GM12878 (cell line): ENCODE measurements at regions not wholly inside any gene's neighbourhood (a gene's known extent, or its start where the extent isn't known, plus 50 kb on each side); places are given as distances from the start of the nearest gene placed in this dataset.

Source experiments
- ATAC-seq: fragments of 200-7000 bp; cut with Tn5 transposase; 3 replicates; pipeline ENCODE4 v1.9.1; 2020; ENCODE audit warnings: mild to moderate bottlenecking, moderate library complexity
- BruUV-seq: library from RNA; stranded (reverse); fragments of 400-500 nt; replicated peaks from 2 replicates; lab custom pipeline; 2021; lab: Mats Ljungman, UMichigan
- CTCF ChIA-PET: fragments of 300-600 bp; sonication (Branson Sonifier 250); formaldehyde crosslinking; extraction: SDS; loops from one replicate; lab custom pipeline; 2021; ENCODE audit warnings: inconsistent platforms; lab: Yijun Ruan, JAX
- POLR2A ChIA-PET: fragments of 350-600 bp; formaldehyde crosslinking; extraction: SDS; loops from one replicate; lab custom pipeline; 2021; ENCODE audit warnings: inconsistent platforms; lab: Charles Lee
- RAD21 ChIA-PET: fragments of 300-600 bp; sonication (Branson Sonifier 250); formaldehyde crosslinking; loops from one replicate; lab custom pipeline; 2023; ENCODE audit warnings: antibody characterized with exemption; ENCODE audit not compliant: unreplicated experiment; lab: Charles Lee
- SMC1A ChIA-PET: fragments of 300-600 bp; sonication (Branson Sonifier 250); formaldehyde crosslinking; loops from one replicate; lab custom pipeline; 2023; ENCODE audit not compliant: unreplicated experiment, uncharacterized antibody; lab: Charles Lee
- DNase-seq: peaks from one replicate; pipeline ENCODE4 v3.0.0-alpha.2; 2011; ENCODE audit warnings: low read depth, low spot score
- FAIRE-seq: peaks from 3 replicates; lab custom pipeline; 2011; peaks lifted over from hg19 to GRCh38; lab: Jason Lieb, UNC
- H2AFZ ChIP-seq: 2 replicates; pipeline ENCODE4 v1.6.0; 2011; ENCODE audit warnings: low read depth, low read length, control low read depth; ENCODE audit not compliant: control insufficient read depth
- H3K27ac ChIP-seq: 2 replicates; pipeline ENCODE4 v1.5.1; 2011; ENCODE audit warnings: control low read depth; ENCODE audit not compliant: control insufficient read depth, insufficient read depth
- H3K27me3 ChIP-seq, 2 experiments: replicated peaks in 1 of 2; 2 replicates each; pipeline versions ENCODE4 v1.6.0 to v1.6.1; 2011; ENCODE audit warnings: low read length in 1 of 2; ENCODE audit not compliant: control insufficient read depth in 2 of 2, insufficient read depth in 2 of 2
- H3K36me3 ChIP-seq, 2 experiments: 2 replicates each; pipeline ENCODE4 v1.5.1; 2011; ENCODE audit warnings: low read length in 1 of 2; ENCODE audit not compliant: control insufficient read depth in 2 of 2, insufficient read depth in 2 of 2
- H3K4me1 ChIP-seq: 2 replicates; pipeline ENCODE4 v1.6.1; 2011; ENCODE audit warnings: mild to moderate bottlenecking, low read length, moderate library complexity, mixed read lengths; ENCODE audit not compliant: control insufficient read depth, insufficient read depth
- H3K4me2 ChIP-seq: 2 replicates; pipeline ENCODE4 v1.6.0; 2011; ENCODE audit warnings: control low read depth; ENCODE audit not compliant: control insufficient read depth, insufficient read depth
- H3K4me3 ChIP-seq: fragments of 200-600 bp; sonication (generic); 2 replicates; pipeline ENCODE4 v1.5.1; 2016
- H3K79me2 ChIP-seq: 2 replicates; pipeline ENCODE4 v1.6.0; 2011; ENCODE audit warnings: low read length; ENCODE audit not compliant: control insufficient read depth, insufficient read depth
- H3K9ac ChIP-seq: 2 replicates; pipeline ENCODE4 v1.8.0; 2011; ENCODE audit warnings: low read length, control low read depth, mixed read lengths; ENCODE audit not compliant: control insufficient read depth, insufficient read depth
- H3K9me3 ChIP-seq: replicated peaks from 3 replicates; pipeline ENCODE4 v1.5.1; 2011; ENCODE audit warnings: mild to moderate bottlenecking, low read length; ENCODE audit not compliant: control insufficient read depth, insufficient read depth
- H4K20me1 ChIP-seq: 2 replicates; pipeline ENCODE4 v1.6.0; 2011; ENCODE audit not compliant: control insufficient read depth, insufficient read depth
- BHLHE40 ChIP-seq, 2 experiments: fragments of 450-650 bp in 1 of 2; IDR thresholded peaks; 2 replicates each; pipeline ENCODE4 v1.6.1; 2011 to 2017; ENCODE audit warnings: low read depth in 2 of 2, borderline replicate concordance in 1 of 2, improper control_type of control experiment in 1 of 2, low read length in 1 of 2, mild to moderate bottlenecking in 1 of 2
- CREM ChIP-seq: IDR thresholded peaks from 2 replicates; pipeline ENCODE4 v1.6.1; 2014; ENCODE audit warnings: antibody characterized with exemption, low read depth
- EED ChIP-seq: sonication (generic); IDR thresholded peaks from 2 replicates; pipeline ENCODE4 v1.6.1; 2016; ENCODE audit warnings: antibody characterized with exemption, low read depth
- GATAD2B ChIP-seq: fragments of 450-650 bp; conservative IDR thresholded peaks from 2 replicates; pipeline ENCODE4 v1.6.1; 2017; ENCODE audit warnings: low read depth, mild to moderate bottlenecking, moderate library complexity
- MXI1 ChIP-seq: fragments of 150-350 bp; IDR thresholded peaks from 2 replicates; pipeline ENCODE4 v1.6.1; 2011; ENCODE audit warnings: low read depth, mild to moderate bottlenecking, inconsistent platforms, low read length, improper control_type of control experiment
- NFYB ChIP-seq: IDR thresholded peaks from 2 replicates; pipeline ENCODE4 v1.6.1; 2011; ENCODE audit warnings: low read depth, mild to moderate bottlenecking, low read length, improper control_type of control experiment, moderate library complexity; ENCODE audit not compliant: insufficient read depth
- POU2F2 ChIP-seq: IDR thresholded peaks from 3 replicates; pipeline ENCODE4 v1.6.1; 2011; ENCODE audit warnings: low read depth, mild to moderate bottlenecking, low read length, borderline replicate concordance
- RFX5 ChIP-seq: IDR thresholded peaks from 2 replicates; pipeline ENCODE4 v1.6.1; 2011; ENCODE audit warnings: low read depth, low read length, improper control_type of control experiment
- ZZZ3 ChIP-seq: IDR thresholded peaks from 2 replicates; pipeline ENCODE4 v1.6.1; 2011; ENCODE audit warnings: low read depth; ENCODE audit not compliant: control insufficient read depth, insufficient read length
- WGBS: methylation state at CpG from one replicate; pipeline ENCODE4 v1.1.6; 2016; ENCODE audit warnings: low lambda C conversion rate; ENCODE audit not compliant: insufficient replicate concordance, insufficient coverage; ENCODE audit errors: missing lambda C conversion rate; 5-methylcytosine and 5-hydroxymethylcytosine counted together
- in situ Hi-C: fragments of 300-500 bp; cut with MboI; formaldehyde crosslinking; loops from 9 replicates; pipeline ENCODE4 v1.14.3; 2018; ENCODE audit warnings: mixed read lengths
- intact Hi-C: fragments of 100-400 bp; cut with micrococcal nuclease; formaldehyde crosslinking; loops from one replicate; pipeline ENCODE4 v1.14.2; 2022; ENCODE audit not compliant: unreplicated experiment
- TF ChIP-seq, protein P1 (sequence below): fragments of 450-650 bp; formaldehyde crosslinking; IDR thresholded peaks from 2 replicates; pipeline ENCODE4 v1.4.0; 2020; ENCODE audit warnings: mild to moderate bottlenecking, moderate library complexity
- TF ChIP-seq, protein P2 (sequence below): fragments of 450-650 bp; IDR thresholded peaks from 2 replicates; pipeline ENCODE4 v1.6.1; 2017; ENCODE audit warnings: antibody characterized with exemption, mild to moderate bottlenecking, moderate library complexity
- TF ChIP-seq, protein P3 (sequence below): IDR thresholded peaks from 2 replicates; pipeline ENCODE4 v1.6.1; 2011; ENCODE audit warnings: low read depth, low read length, improper control_type of control experiment, borderline replicate concordance

DNA sequence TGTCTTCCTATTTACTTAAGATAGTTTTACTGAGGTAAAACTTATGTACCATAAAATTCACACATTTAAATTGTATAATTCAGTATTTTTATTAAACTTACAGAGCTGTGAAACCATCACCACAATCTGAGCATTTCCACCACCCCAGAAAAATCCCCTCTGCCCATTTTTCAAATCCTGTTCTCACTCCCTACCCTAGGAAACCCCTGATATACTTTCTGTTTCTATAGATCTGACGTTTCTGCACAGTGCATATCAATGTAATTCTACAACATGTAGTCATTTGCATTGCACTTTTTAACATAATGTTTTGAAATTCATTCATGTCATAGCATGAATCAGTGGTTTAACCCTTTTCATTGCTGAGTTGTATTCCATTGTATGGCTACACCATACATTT lies 96.7 kb upstream of the OPRM1 start:
- WGBS = 0% methylated on average over 1 of the region's 1 CpG
- no peaks in the 10 kb centered on the region for H3K9me3 ChIP-seq
- no peak overlapping the region for H3K4me3 ChIP-seq
- no peak for DNase-seq
- no peak overlapping the region for H3K9ac ChIP-seq
- H3K27me3 ChIP-seq = no peaks in the 10 kb centered on the region; a peak in 1 of 4 replicates
- peak; percentile 71 for ATAC-seq
- in situ Hi-C loops (no loop called here), intact Hi-C loops (loop anchor here (10.0 kb wide), 3 partner anchors 332 to 908 kb away; no protein-coding TSS in a partner anchor)
- no peak for FAIRE-seq
- no peak overlapping the region for H2AFZ ChIP-seq
- ChIA-PET POLR2A (no interaction called here), RAD21 (no interaction called here), SMC1A (interaction anchor here (0.6 kb wide), 1 partner anchor 136 kb away, joined by 3 read pairs; no protein-coding TSS in a partner anchor), CTCF (interaction anchor here (1.2 kb wide), 1 partner anchor 10 kb away, joined by 4 read pairs; no protein-coding TSS in a partner anchor)
- H3K36me3 ChIP-seq = no peaks in the 10 kb centered on the region
- no peak for TF ChIP-seq MXI1
- TF ChIP-seq GATAD2B = no peak
- TF ChIP-seq RFX5 = no peak
- TF ChIP-seq, protein P1, sequence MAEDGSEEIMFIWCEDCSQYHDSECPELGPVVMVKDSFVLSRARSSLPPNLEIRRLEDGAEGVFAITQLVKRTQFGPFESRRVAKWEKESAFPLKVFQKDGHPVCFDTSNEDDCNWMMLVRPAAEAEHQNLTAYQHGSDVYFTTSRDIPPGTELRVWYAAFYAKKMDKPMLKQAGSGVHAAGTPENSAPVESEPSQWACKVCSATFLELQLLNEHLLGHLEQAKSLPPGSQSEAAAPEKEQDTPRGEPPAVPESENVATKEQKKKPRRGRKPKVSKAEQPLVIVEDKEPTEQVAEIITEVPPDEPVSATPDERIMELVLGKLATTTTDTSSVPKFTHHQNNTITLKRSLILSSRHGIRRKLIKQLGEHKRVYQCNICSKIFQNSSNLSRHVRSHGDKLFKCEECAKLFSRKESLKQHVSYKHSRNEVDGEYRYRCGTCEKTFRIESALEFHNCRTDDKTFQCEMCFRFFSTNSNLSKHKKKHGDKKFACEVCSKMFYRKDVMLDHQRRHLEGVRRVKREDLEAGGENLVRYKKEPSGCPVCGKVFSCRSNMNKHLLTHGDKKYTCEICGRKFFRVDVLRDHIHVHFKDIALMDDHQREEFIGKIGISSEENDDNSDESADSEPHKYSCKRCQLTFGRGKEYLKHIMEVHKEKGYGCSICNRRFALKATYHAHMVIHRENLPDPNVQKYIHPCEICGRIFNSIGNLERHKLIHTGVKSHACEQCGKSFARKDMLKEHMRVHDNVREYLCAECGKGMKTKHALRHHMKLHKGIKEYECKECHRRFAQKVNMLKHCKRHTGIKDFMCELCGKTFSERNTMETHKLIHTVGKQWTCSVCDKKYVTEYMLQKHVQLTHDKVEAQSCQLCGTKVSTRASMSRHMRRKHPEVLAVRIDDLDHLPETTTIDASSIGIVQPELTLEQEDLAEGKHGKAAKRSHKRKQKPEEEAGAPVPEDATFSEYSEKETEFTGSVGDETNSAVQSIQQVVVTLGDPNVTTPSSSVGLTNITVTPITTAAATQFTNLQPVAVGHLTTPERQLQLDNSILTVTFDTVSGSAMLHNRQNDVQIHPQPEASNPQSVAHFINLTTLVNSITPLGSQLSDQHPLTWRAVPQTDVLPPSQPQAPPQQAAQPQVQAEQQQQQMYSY (CRISPR knock-in tag) = no peak
- no peak for TF ChIP-seq NFYB
- TF ChIP-seq ZZZ3 = no peak
- TF ChIP-seq POU2F2 = no peak
- TF ChIP-seq CREM = no peak
- TF ChIP-seq, protein P2, sequence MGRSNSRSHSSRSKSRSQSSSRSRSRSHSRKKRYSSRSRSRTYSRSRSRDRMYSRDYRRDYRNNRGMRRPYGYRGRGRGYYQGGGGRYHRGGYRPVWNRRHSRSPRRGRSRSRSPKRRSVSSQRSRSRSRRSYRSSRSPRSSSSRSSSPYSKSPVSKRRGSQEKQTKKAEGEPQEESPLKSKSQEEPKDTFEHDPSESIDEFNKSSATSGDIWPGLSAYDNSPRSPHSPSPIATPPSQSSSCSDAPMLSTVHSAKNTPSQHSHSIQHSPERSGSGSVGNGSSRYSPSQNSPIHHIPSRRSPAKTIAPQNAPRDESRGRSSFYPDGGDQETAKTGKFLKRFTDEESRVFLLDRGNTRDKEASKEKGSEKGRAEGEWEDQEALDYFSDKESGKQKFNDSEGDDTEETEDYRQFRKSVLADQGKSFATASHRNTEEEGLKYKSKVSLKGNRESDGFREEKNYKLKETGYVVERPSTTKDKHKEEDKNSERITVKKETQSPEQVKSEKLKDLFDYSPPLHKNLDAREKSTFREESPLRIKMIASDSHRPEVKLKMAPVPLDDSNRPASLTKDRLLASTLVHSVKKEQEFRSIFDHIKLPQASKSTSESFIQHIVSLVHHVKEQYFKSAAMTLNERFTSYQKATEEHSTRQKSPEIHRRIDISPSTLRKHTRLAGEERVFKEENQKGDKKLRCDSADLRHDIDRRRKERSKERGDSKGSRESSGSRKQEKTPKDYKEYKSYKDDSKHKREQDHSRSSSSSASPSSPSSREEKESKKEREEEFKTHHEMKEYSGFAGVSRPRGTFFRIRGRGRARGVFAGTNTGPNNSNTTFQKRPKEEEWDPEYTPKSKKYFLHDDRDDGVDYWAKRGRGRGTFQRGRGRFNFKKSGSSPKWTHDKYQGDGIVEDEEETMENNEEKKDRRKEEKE = no peak
- no peak for TF ChIP-seq BHLHE40 (IDR thresholded peaks at IDR 0.05; ENCODE audit: borderline replicate concordance in 1 of 2, low read depth in 2 of 2, low read length in 1 of 2)
- no peak for TF ChIP-seq EED
- TF ChIP-seq, protein P3, sequence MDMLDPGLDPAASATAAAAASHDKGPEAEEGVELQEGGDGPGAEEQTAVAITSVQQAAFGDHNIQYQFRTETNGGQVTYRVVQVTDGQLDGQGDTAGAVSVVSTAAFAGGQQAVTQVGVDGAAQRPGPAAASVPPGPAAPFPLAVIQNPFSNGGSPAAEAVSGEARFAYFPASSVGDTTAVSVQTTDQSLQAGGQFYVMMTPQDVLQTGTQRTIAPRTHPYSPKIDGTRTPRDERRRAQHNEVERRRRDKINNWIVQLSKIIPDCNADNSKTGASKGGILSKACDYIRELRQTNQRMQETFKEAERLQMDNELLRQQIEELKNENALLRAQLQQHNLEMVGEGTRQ = no peak
- H3K4me2 ChIP-seq = no peak overlapping the region
- no peaks in the 10 kb centered on the region for H3K79me2 ChIP-seq
- no peaks in the 10 kb centered on the region for H3K4me1 ChIP-seq
- BruUV-seq = no TSS peak
- no peaks in the 10 kb centered on the region for H4K20me1 ChIP-seq
- H3K27ac ChIP-seq = no peak overlapping the region
